ENCODE measurements at regions not wholly inside any gene's neighbourhood (a gene's known extent, or its start where the extent isn't known, plus 50 kb on each side); places are given as distances from the start of the nearest gene placed in this dataset.

- TF ChIP-seq, protein P1, sequence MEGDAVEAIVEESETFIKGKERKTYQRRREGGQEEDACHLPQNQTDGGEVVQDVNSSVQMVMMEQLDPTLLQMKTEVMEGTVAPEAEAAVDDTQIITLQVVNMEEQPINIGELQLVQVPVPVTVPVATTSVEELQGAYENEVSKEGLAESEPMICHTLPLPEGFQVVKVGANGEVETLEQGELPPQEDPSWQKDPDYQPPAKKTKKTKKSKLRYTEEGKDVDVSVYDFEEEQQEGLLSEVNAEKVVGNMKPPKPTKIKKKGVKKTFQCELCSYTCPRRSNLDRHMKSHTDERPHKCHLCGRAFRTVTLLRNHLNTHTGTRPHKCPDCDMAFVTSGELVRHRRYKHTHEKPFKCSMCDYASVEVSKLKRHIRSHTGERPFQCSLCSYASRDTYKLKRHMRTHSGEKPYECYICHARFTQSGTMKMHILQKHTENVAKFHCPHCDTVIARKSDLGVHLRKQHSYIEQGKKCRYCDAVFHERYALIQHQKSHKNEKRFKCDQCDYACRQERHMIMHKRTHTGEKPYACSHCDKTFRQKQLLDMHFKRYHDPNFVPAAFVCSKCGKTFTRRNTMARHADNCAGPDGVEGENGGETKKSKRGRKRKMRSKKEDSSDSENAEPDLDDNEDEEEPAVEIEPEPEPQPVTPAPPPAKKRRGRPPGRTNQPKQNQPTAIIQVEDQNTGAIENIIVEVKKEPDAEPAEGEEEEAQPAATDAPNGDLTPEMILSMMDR (IDR thresholded peaks at IDR 0.05; ENCODE audit: unreplicated experiment), result no peak
- intact Hi-C loops (cut with micrococcal nuclease), result no loop called here
- Mint-ChIP-seq H3K27me3 (ENCODE audit: insufficient read depth, unreplicated experiment) (no peaks in the 10 kb centered on the region), H3K4me1 (ENCODE audit: insufficient read depth, unreplicated experiment) (peaks cover 7% of the 10 kb centered on the region), H3K36me3 (ENCODE audit: insufficient read depth, unreplicated experiment) (no peaks in the 10 kb centered on the region), H3K4me3 (ENCODE audit: unreplicated experiment) (no peak overlapping the region), H3K9me3 (ENCODE audit: unreplicated experiment) (no peaks in the 10 kb centered on the region), H3K27ac (ENCODE audit: low read depth, unreplicated experiment) (no peak overlapping the region)
- BruUV-seq (replicated peaks), result no TSS peak
- ChIA-PET POLR2A (no interaction called here), CTCF (no interaction called here)
- no peak for DNase-seq (ENCODE audit: unreplicated experiment)
Observed at GRCh38 chr3:70818145-70818544, 505.7 kb upstream of the MDFIC2 start.

DNA sequence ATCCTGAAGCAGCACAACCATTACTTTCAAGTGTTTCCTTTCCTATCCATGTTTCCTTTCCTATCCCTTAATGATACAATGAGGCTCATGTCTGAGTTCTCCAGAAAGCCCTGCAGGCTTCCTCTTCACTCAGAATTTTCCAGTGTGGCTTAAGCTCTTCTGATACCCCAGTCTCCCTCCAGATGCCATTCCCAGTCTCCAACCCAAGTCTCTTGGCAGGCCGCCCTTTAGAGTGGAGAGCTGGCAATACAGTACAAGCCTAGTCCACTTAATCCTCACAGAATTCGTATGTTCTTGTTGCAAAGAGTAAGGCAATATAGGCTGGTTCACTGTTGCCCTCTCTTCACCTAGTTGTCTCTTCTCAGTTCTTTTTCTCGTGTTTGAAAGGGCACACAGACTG lies 503.9 kb upstream of the MDFIC2 start:
- Mint-ChIP-seq H3K36me3 (ENCODE audit: insufficient read depth, unreplicated experiment) (no peaks in the 10 kb centered on the region), H3K4me1 (ENCODE audit: insufficient read depth, unreplicated experiment) (peaks cover 7% of the 10 kb centered on the region), H3K4me3 (ENCODE audit: unreplicated experiment) (no peak overlapping the region), H3K27ac (ENCODE audit: low read depth, unreplicated experiment) (no peak overlapping the region), H3K27me3 (ENCODE audit: insufficient read depth, unreplicated experiment) (peaks cover 6% of the 10 kb centered on the region), H3K9me3 (ENCODE audit: unreplicated experiment) (no peaks in the 10 kb centered on the region)
- ChIA-PET POLR2A (no interaction called here), CTCF (no interaction called here)
- peak; percentile 13 for DNase-seq (ENCODE audit: unreplicated experiment)
- TF ChIP-seq, protein P1 (IDR thresholded peaks at IDR 0.05; ENCODE audit: unreplicated experiment), result no peak
- intact Hi-C loops (cut with micrococcal nuclease), result no loop called here
- BruUV-seq (replicated peaks), result no TSS peak

GRCh38 chr3:70815817-70816216 lies 503.4 kb upstream of the MDFIC2 start:
- no peak overlapping the region for H3K27ac Mint-ChIP-seq (ENCODE audit: low read depth, unreplicated experiment)
- peaks cover 7% of the 10 kb centered on the region for H3K4me1 Mint-ChIP-seq (ENCODE audit: insufficient read depth, unreplicated experiment)
- intact Hi-C loops (cut with micrococcal nuclease), result no loop called here
- ChIA-PET CTCF (no interaction called here), POLR2A (interaction anchor here (0.9 kb wide), 1 partner anchor 42 kb away, joined by 3 read pairs; no protein-coding TSS in a partner anchor)
- TF ChIP-seq, protein P1 (IDR thresholded peaks at IDR 0.05; ENCODE audit: unreplicated experiment), result no peak
- H3K9me3 Mint-ChIP-seq (ENCODE audit: unreplicated experiment), result no peaks in the 10 kb centered on the region
- H3K36me3 Mint-ChIP-seq (ENCODE audit: insufficient read depth, unreplicated experiment), result no peaks in the 10 kb centered on the region
- DNase-seq (ENCODE audit: unreplicated experiment), result peak; percentile 37
- no peak overlapping the region for H3K4me3 Mint-ChIP-seq (ENCODE audit: unreplicated experiment)
- peaks cover 12% of the 10 kb centered on the region for H3K27me3 Mint-ChIP-seq (ENCODE audit: insufficient read depth, unreplicated experiment)
- no TSS peak for BruUV-seq (replicated peaks)

DNA sequence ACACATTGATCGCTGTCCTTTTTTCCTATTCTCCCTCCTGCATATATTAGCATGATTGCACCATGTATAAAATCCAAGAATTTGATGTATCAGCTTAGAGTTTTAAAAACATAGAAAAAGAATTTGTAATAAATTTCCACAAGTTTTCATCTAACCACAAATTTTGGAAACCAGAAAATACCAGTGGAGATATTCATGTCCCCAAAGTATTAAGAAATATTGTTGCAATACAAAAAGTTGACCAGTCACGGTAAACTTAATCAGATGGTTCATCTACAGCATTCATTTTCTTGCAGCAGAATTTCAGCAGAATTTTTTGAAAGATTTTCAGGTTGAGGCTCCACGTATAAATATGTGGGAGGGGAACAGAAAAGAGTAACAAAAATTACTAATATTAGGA lies 500.9 kb upstream of the MDFIC2 start:
- ChIA-PET POLR2A (no interaction called here), CTCF (no interaction called here)
- Mint-ChIP-seq H3K27ac (ENCODE audit: low read depth, unreplicated experiment) (no peak overlapping the region), H3K4me3 (ENCODE audit: unreplicated experiment) (no peak overlapping the region), H3K27me3 (ENCODE audit: insufficient read depth, unreplicated experiment) (peaks cover 26% of the 10 kb centered on the region), H3K4me1 (ENCODE audit: insufficient read depth, unreplicated experiment) (peaks cover 7% of the 10 kb centered on the region), H3K36me3 (ENCODE audit: insufficient read depth, unreplicated experiment) (no peaks in the 10 kb centered on the region), H3K9me3 (ENCODE audit: unreplicated experiment) (no peaks in the 10 kb centered on the region)
- no TSS peak for BruUV-seq (replicated peaks)
- TF ChIP-seq, protein P1 (IDR thresholded peaks at IDR 0.05; ENCODE audit: unreplicated experiment), result no peak
- DNase-seq (ENCODE audit: unreplicated experiment), result no peak
- intact Hi-C loops (cut with micrococcal nuclease), result no loop called here
